ENCODE measurements at regions not wholly inside any gene's neighbourhood (a gene's known extent, or its start where the extent isn't known, plus 50 kb on each side); places are given as distances from the start of the nearest gene placed in this dataset.

- peak; percentile 5 for DNase-seq
- BruUV-seq (replicated peaks): no TSS peak
- Mint-ChIP-seq H3K27ac (ENCODE audit: unreplicated experiment) (peak overlapping the region; percentile 27), H3K9me3 (ENCODE audit: low read depth, unreplicated experiment) (no peaks in the 10 kb centered on the region), H3K4me1 (ENCODE audit: low read depth, unreplicated experiment) (no peaks in the 10 kb centered on the region), H3K27me3 (ENCODE audit: unreplicated experiment) (no peaks in the 10 kb centered on the region), H3K4me3 (ENCODE audit: low read depth, unreplicated experiment) (no peak overlapping the region), H3K36me3 (ENCODE audit: insufficient read depth, unreplicated experiment) (no peaks in the 10 kb centered on the region)
- TF ChIP-seq CTCF (IDR thresholded peaks at IDR 0.05; ENCODE audit: unreplicated experiment): no peak
- intact Hi-C loops (cut with micrococcal nuclease; ENCODE audit: unreplicated experiment): no loop called here
- CTCF ChIA-PET: no interaction called here
Observed at GRCh38 chr2:173652311-173652710, 297.6 kb downstream of the CDCA7 start.

- H3K36me3 Mint-ChIP-seq (ENCODE audit: insufficient read depth, unreplicated experiment): no peaks in the 10 kb centered on the region
- BruUV-seq (replicated peaks): no TSS peak
- peak; percentile 66 for DNase-seq
- no peaks in the 10 kb centered on the region for H3K27me3 Mint-ChIP-seq (ENCODE audit: unreplicated experiment)
- TF ChIP-seq CTCF (IDR thresholded peaks at IDR 0.05; ENCODE audit: unreplicated experiment): no peak
- CTCF ChIA-PET: interaction anchor here (0.7 kb wide), 1 partner anchor 181 kb away, joined by 4 read pairs; no protein-coding TSS in a partner anchor
- H3K4me3 Mint-ChIP-seq (ENCODE audit: low read depth, unreplicated experiment): no peak overlapping the region
- intact Hi-C loops (cut with micrococcal nuclease; ENCODE audit: unreplicated experiment): no loop called here
- peaks cover 2% of the 10 kb centered on the region for H3K4me1 Mint-ChIP-seq (ENCODE audit: low read depth, unreplicated experiment)
- no peaks in the 10 kb centered on the region for H3K9me3 Mint-ChIP-seq (ENCODE audit: low read depth, unreplicated experiment)
- H3K27ac Mint-ChIP-seq (ENCODE audit: unreplicated experiment): peak overlapping the region; percentile 27
Observed at GRCh38 chr2:173652767-173653431, 298.2 kb downstream of the CDCA7 start.

GRCh38 chr2:173653432-173653805, 298.7 kb downstream of the CDCA7 start:
- no peak for TF ChIP-seq CTCF (IDR thresholded peaks at IDR 0.05; ENCODE audit: unreplicated experiment)
- DNase-seq: no peak
- H3K4me3 Mint-ChIP-seq (ENCODE audit: low read depth, unreplicated experiment): no peak overlapping the region
- CTCF ChIA-PET: interaction anchor here (0.7 kb wide), 1 partner anchor 181 kb away, joined by 4 read pairs; no protein-coding TSS in a partner anchor
- intact Hi-C loops (cut with micrococcal nuclease; ENCODE audit: unreplicated experiment): no loop called here
- no peaks in the 10 kb centered on the region for H3K27me3 Mint-ChIP-seq (ENCODE audit: unreplicated experiment)
- H3K36me3 Mint-ChIP-seq (ENCODE audit: insufficient read depth, unreplicated experiment): no peaks in the 10 kb centered on the region
- no peak overlapping the region for H3K27ac Mint-ChIP-seq (ENCODE audit: unreplicated experiment)
- no TSS peak for BruUV-seq (replicated peaks)
- no peaks in the 10 kb centered on the region for H3K9me3 Mint-ChIP-seq (ENCODE audit: low read depth, unreplicated experiment)
- peaks cover 8% of the 10 kb centered on the region for H3K4me1 Mint-ChIP-seq (ENCODE audit: low read depth, unreplicated experiment)

GRCh38 chr2:173654161-173654895, 299.7 kb downstream of the CDCA7 start:
- Mint-ChIP-seq H3K9me3 (ENCODE audit: low read depth, unreplicated experiment) (no peaks in the 10 kb centered on the region), H3K36me3 (ENCODE audit: insufficient read depth, unreplicated experiment) (no peaks in the 10 kb centered on the region), H3K4me3 (ENCODE audit: low read depth, unreplicated experiment) (no peak overlapping the region), H3K27me3 (ENCODE audit: unreplicated experiment) (no peaks in the 10 kb centered on the region), H3K4me1 (ENCODE audit: low read depth, unreplicated experiment) (peaks cover 14% of the 10 kb centered on the region), H3K27ac (ENCODE audit: unreplicated experiment) (no peak overlapping the region)
- no TSS peak for BruUV-seq (replicated peaks)
- TF ChIP-seq CTCF (IDR thresholded peaks at IDR 0.05; ENCODE audit: unreplicated experiment): no peak
- intact Hi-C loops (cut with micrococcal nuclease; ENCODE audit: unreplicated experiment): no loop called here
- CTCF ChIA-PET: no interaction called here
- no peak for DNase-seq
